ENCODE measurements at regions not wholly inside any gene's neighbourhood (a gene's known extent, or its start where the extent isn't known, plus 50 kb on each side); places are given as distances from the start of the nearest gene placed in this dataset.

DNA sequence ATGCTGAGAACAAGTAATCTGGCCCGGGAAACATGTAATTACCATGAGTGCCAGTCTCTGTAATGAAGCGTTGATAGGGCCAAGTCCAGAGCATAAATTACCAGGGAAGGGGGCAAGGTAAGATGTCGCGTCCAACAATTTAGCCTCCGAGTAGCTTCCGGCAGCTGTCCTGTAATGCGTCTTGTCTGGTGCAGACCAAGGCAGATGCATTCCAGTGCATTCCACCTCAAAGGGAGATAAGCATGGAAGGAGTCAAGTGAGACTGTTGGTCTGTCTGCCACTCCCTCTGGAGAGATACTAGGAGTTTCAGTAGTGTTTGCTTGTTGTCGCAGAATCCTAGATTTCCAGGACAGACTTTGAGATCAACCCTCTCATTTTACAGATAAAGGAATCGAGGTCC, 218.3 kb downstream of the AACS start:
- DNase-seq (ENCODE audit: low read depth) = no peak

DNA sequence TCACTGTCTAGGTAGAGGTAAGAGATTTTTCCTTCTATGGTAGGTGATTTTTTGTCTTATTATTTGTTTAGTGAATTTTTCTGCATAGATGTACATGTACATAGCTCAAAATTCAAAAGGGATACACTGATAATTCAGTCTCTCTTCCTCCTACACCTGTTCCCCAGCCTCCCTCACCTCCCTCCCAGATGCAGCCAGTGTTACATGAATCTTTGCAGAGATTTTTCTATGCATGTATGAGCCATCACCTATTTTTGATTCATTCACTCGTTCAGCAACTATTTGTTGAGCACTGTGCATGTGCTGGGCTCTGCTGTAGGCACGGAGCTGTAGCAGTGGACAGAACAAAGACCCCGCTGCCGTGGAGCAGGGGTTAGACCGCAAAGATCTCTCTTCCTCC, 218.9 kb downstream of the AACS start:
- TF ChIP-seq, protein P1, sequence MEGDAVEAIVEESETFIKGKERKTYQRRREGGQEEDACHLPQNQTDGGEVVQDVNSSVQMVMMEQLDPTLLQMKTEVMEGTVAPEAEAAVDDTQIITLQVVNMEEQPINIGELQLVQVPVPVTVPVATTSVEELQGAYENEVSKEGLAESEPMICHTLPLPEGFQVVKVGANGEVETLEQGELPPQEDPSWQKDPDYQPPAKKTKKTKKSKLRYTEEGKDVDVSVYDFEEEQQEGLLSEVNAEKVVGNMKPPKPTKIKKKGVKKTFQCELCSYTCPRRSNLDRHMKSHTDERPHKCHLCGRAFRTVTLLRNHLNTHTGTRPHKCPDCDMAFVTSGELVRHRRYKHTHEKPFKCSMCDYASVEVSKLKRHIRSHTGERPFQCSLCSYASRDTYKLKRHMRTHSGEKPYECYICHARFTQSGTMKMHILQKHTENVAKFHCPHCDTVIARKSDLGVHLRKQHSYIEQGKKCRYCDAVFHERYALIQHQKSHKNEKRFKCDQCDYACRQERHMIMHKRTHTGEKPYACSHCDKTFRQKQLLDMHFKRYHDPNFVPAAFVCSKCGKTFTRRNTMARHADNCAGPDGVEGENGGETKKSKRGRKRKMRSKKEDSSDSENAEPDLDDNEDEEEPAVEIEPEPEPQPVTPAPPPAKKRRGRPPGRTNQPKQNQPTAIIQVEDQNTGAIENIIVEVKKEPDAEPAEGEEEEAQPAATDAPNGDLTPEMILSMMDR (conservative IDR thresholded peaks at IDR 0.05; ENCODE audit: low read length) = no peak
- H3K4me3 ChIP-seq (ENCODE audit: low read length) = no peak overlapping the region
- DNase-seq (ENCODE audit: low read depth) = no peak

More for the DNA sequence above, 218.3 kb downstream of the AACS start:
- H3K4me3 ChIP-seq (ENCODE audit: low read length) = no peak overlapping the region
- TF ChIP-seq, protein P1 (conservative IDR thresholded peaks at IDR 0.05; ENCODE audit: low read length) = no peak

DNA sequence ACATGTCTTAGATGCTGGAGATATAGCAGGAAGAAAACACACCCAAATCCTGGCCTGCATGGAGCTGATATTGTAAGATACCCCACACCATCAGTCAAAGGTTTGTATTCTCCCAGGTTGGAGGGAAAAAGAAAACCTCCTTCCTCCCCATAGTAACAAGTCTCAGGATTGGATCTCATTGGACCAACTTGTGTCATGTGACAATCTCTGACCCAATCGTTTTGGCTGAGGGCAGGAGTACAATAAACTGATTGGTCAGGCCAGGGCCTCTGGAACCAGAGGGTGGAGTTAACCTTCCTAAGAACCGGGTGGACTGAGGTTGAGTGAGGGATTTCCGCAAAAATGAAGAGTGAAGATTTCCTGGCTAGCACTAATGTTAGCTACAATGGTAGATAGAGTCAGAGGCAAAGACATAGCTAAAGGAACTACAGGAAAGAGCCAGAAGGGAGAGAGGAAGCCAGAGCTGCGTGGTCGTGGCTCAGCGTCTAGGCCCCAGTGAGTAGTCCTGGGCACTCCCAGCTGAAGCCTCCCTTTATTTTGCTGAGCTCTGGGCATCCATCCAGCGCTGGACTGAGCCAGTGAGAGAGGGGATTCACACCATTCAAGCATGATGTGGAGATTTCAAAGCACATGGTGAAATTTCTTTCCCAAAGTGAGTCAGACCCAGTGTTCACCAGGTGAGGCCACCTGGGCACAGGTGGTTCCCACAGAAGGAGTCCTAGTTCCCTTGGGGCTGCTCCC, 219.9 kb downstream of the AACS start:
- DNase-seq (ENCODE audit: low read depth) = no peak
- TF ChIP-seq, protein P1 (conservative IDR thresholded peaks at IDR 0.05; ENCODE audit: low read length) = no peak
- H3K4me3 ChIP-seq (ENCODE audit: low read length) = no peak overlapping the region

DNA sequence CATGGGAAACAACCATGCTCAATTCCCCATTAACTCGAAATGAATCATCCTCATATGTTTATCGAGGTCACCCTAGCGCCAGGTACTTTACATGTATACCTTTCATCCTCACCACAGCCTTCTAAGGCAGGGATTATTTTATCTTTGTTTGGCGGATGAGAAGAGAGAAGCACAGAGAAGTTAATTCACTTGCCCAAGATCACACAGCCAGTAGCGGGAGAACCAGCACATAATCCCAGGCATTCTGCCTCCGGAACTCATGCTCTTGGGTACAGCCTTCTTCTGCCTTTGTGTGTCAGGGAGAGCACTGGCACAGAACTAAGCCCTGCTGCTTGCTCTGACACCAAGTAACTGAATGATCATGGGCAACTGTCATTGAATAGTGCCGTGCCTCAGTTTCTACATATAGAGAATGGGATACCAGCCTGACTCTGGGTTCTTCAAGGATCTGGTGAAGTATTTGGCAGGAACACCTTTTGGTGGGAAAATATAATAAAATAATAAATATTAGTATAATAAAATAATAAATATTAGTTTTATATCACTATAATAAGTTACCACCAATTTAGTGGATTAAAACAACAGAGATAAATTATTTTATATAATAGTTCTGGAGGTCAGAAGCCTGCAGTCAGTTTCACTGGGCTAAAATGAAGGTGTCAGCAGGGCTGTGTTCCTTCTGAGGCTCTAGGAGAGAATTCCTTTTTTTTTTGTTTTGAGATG, 220.9 kb downstream of the AACS start:
- TF ChIP-seq, protein P1 (conservative IDR thresholded peaks at IDR 0.05; ENCODE audit: low read length) = no peak
- H3K4me3 ChIP-seq (ENCODE audit: low read length) = no peak overlapping the region
- no peak for DNase-seq (ENCODE audit: low read depth)

DNA sequence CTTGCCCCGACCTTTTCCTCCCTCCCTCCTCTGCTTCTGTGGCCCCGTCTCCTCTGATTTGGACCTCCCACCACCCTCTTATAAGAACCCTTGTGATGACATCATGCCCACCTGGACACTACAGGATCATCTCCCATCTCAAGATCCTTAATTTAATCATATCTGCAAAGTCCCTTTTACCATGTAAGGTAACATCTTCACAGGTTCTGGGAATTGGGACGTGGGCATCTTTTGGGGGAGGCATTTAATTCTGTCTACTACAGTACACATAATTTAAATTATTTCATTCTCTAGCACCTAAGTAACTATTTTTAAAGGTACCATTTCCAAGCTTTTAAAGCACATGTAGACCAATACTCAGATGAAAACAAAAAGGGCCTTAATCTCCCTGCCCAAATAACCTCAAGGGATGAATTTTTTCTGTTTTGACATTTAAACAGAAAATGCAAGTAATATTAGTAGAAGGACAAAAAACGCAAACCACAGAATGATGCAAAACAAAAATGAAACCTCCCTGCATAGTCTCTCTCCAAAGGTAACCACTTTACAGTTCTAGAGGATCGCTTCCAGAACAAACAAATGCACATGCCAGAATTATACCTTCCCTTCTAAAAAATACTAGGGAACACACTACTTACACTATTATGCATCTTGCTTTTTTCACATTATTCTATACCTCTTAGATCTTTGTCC, 222.1 kb downstream of the AACS start:
- no peak for DNase-seq (ENCODE audit: low read depth)
- TF ChIP-seq, protein P1 (conservative IDR thresholded peaks at IDR 0.05; ENCODE audit: low read length) = no peak
- no peak overlapping the region for H3K4me3 ChIP-seq (ENCODE audit: low read length)

DNA sequence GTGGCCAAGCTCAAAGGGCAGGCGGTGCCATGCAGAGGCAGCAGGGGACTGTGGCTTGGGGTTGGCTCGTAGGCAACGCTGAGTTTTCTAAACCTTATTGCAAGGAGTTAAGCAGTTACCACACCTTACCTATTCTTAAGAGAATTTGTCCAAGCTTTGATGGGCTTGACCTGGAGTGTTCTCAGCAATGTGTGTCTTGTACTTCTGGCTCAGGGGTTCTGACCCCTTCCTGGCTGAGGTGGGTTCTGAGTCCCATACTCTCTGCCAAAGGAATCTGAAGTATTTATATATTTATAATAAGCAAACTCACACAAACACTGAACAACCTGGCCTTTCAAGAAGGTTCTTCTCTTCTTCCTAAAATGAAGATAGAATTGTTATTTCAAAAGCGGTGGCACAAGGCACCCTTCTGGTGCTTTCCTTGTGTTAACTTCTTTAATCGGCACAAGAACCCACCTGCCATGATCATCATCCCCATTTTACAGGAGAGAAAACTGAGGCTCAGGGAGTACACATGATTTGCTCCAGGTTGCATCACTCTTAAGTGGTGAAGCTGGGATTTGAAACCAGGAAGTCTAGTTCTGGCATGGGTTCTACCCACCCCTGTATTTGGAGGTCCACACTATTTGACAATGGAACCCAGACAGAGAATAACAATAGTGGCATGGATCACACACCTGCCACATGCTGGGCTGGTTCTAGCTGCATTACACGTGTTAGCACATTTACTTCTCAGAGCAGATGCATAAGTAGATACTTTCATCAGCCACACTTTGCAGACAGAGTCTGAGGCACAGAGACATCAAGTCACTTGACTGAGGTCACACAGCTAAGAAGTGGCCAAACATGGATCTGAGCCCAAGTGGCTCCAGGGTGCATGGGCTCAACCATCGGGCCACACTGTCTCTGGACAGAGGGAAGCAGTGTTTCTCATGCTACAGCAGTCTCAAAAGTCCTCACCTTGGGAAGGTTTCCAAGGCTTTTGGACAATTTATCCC, 224.0 kb downstream of the AACS start:
- DNase-seq (ENCODE audit: low read depth) = no peak
- H3K4me3 ChIP-seq (ENCODE audit: low read length) = no peak overlapping the region
- TF ChIP-seq, protein P1 (conservative IDR thresholded peaks at IDR 0.05; ENCODE audit: low read length) = no peak

Measured in AG10803 (cell line).